Ascending aorta (tissue), 2 donors: ENCODE measurements at regions not wholly inside any gene's neighbourhood (a gene's known extent, or its start where the extent isn't known, plus 50 kb on each side); places are given as distances from the start of the nearest gene placed in this dataset.

ENCODE experiments used
- DNase-seq, 2 donors: peaks; one replicate each; pipeline ENCODE4 v3.0.0-alpha.2; 2019; ENCODE audit warnings: low spot score in 2 of 2
- H3K27ac ChIP-seq, 2 donors: fragments of 200-600 bp; sonication (generic); one replicate each; pipeline ENCODE4 v1.5.1; 2016 to 2017; ENCODE audit warnings: mild to moderate bottlenecking in 1 of 2
- H3K27me3 ChIP-seq: fragments of 200-600 bp; sonication (generic); one replicate; pipeline ENCODE4 v1.5.1; 2017
- H3K36me3 ChIP-seq, 2 donors: fragments of 200-600 bp; sonication (generic); one replicate each; pipeline ENCODE4 v1.5.1; 2016
- H3K4me1 ChIP-seq, 2 donors: fragments of 200-600 bp; sonication (generic); one replicate each; pipeline ENCODE4 v1.5.1; 2016 to 2017; ENCODE audit warnings: mild to moderate bottlenecking in 1 of 2
- H3K4me3 ChIP-seq, 2 donors: fragments of 200-600 bp; sonication (generic); one replicate each; pipeline ENCODE4 v1.5.1; 2016 to 2017; ENCODE audit warnings: mild to moderate bottlenecking in 1 of 2
- H3K9me3 ChIP-seq, 2 donors: fragments of 200-600 bp; sonication (generic); one replicate each; pipeline ENCODE4 v1.5.1; 2016
- CTCF ChIP-seq, 3 experiments: fragments of 200-600 bp in 2 of 3; fragments of 450-650 bp in 1 of 3; sonication (generic) in 2 of 3; IDR thresholded peaks; one replicate each; pipeline ENCODE4 v1.5.1; 2016 to 2019; ENCODE audit warnings: antibody characterized with exemption in 3 of 3, mild to moderate bottlenecking in 1 of 3, moderate library complexity in 1 of 3
- intact Hi-C: fragments of 100-400 bp; cut with DNase I; formaldehyde crosslinking; loops from one replicate; pipeline ENCODE4 v1.15.1; 2023

GRCh38 chrX:39580043-39580442 lies 517.7 kb downstream of the BCOR start:
- no peak for DNase-seq
- H3K36me3 ChIP-seq: no peaks in the 10 kb centered on the region
- no peaks in the 10 kb centered on the region for H3K27me3 ChIP-seq
- H3K27ac ChIP-seq: no peak overlapping the region
- H3K4me1 ChIP-seq: no peaks in the 10 kb centered on the region
- H3K4me3 ChIP-seq: no peak overlapping the region
- intact Hi-C loops: no loop called here
- H3K9me3 ChIP-seq: no peaks in the 10 kb centered on the region
- no peak for TF ChIP-seq CTCF (IDR thresholded peaks at IDR 0.05)

- Histone ChIP-seq H3K4me1 (no peaks in the 10 kb centered on the region), H3K4me3 (no peak overlapping the region), H3K27ac (no peak overlapping the region), H3K27me3 (no peaks in the 10 kb centered on the region), H3K9me3 (no peaks in the 10 kb centered on the region), H3K36me3 (no peaks in the 10 kb centered on the region)
- DNase-seq: no peak
- no peak for TF ChIP-seq CTCF (IDR thresholded peaks at IDR 0.05)
- intact Hi-C loops: no loop called here
These were observed 516.3 kb downstream of the BCOR start for GRCh38 chrX:39581411-39581810.

- Histone ChIP-seq H3K27ac (no peak overlapping the region), H3K36me3 (no peaks in the 10 kb centered on the region), H3K4me3 (no peak overlapping the region), H3K9me3 (no peaks in the 10 kb centered on the region), H3K27me3 (no peaks in the 10 kb centered on the region), H3K4me1 (no peaks in the 10 kb centered on the region)
- DNase-seq: no peak
- no peak for TF ChIP-seq CTCF (IDR thresholded peaks at IDR 0.05)
- intact Hi-C loops: no loop called here
These were observed 515.7 kb downstream of the BCOR start for GRCh38 chrX:39582091-39582490.

- H3K9me3 ChIP-seq: no peaks in the 10 kb centered on the region
- H3K4me3 ChIP-seq: no peak overlapping the region
- H3K4me1 ChIP-seq: no peaks in the 10 kb centered on the region
- no peak for TF ChIP-seq CTCF (IDR thresholded peaks at IDR 0.05)
- DNase-seq: no peak
- H3K27ac ChIP-seq: no peak overlapping the region
- H3K27me3 ChIP-seq: no peaks in the 10 kb centered on the region
- intact Hi-C loops: no loop called here
- no peaks in the 10 kb centered on the region for H3K36me3 ChIP-seq
These were observed 514.8 kb downstream of the BCOR start for GRCh38 chrX:39582976-39583375.

GRCh38 chrX:39585808-39586207 lies 511.9 kb downstream of the BCOR start:
- H3K36me3 ChIP-seq: no peaks in the 10 kb centered on the region
- H3K27me3 ChIP-seq: no peaks in the 10 kb centered on the region
- no peak for TF ChIP-seq CTCF (IDR thresholded peaks at IDR 0.05)
- no peaks in the 10 kb centered on the region for H3K4me1 ChIP-seq
- no peak for DNase-seq
- intact Hi-C loops: no loop called here
- H3K27ac ChIP-seq: no peak overlapping the region
- H3K4me3 ChIP-seq: no peak overlapping the region
- no peaks in the 10 kb centered on the region for H3K9me3 ChIP-seq

GRCh38 chrX:39586359-39586758 lies 511.4 kb downstream of the BCOR start:
- no peak for TF ChIP-seq CTCF (IDR thresholded peaks at IDR 0.05)
- intact Hi-C loops: no loop called here
- H3K27ac ChIP-seq: no peak overlapping the region
- no peak overlapping the region for H3K4me3 ChIP-seq
- no peaks in the 10 kb centered on the region for H3K27me3 ChIP-seq
- no peaks in the 10 kb centered on the region for H3K36me3 ChIP-seq
- no peak for DNase-seq
- H3K9me3 ChIP-seq: no peaks in the 10 kb centered on the region
- no peaks in the 10 kb centered on the region for H3K4me1 ChIP-seq
